CD14-positive monocyte (primary cell): ENCODE measurements at regions not wholly inside any gene's neighbourhood (a gene's known extent, or its start where the extent isn't known, plus 50 kb on each side); places are given as distances from the start of the nearest gene placed in this dataset.
A peak's percentile ranks its signal among the peaks of the same experiment; 100 is the strongest.
"Not testable (repeated sequence)": the region's sequence is repeated elsewhere in the genome, so short reads cannot be mapped to it uniquely, and the experiment has no call there.

Source experiments
- DNase-seq, 3 donors: peaks; one replicate each; pipeline ENCODE4 v3.0.0-alpha.2; 2011 to 2022
- H2AFZ ChIP-seq: 2 replicates; pipeline ENCODE4 v1.6.0; 2012; ENCODE audit warnings: mild to moderate bottlenecking, low read depth, low read length, inconsistent platforms; ENCODE audit not compliant: insufficient read depth, poor library complexity, severe bottlenecking
- H3K27ac ChIP-seq, 2 donors: 1 replicate in 1 of 2; 2 replicates in 1 of 2; pipeline ENCODE4 v1.5.1; 2012 to 2013; ENCODE audit warnings: low read length in 2 of 2, control low read depth in 1 of 2, inconsistent platforms in 1 of 2, low read depth in 1 of 2, mild to moderate bottlenecking in 1 of 2
- H3K27me3 ChIP-seq, 2 donors: one replicate each; pipeline versions ENCODE4 v1.6.0 to v1.6.1; 2011 to 2013; ENCODE audit warnings: low read length in 2 of 2; ENCODE audit not compliant: control insufficient read depth in 2 of 2, insufficient read depth in 2 of 2
- H3K36me3 ChIP-seq, 2 donors: replicated peaks in 1 of 2; 1 replicate in 1 of 2; 2 replicates in 1 of 2; pipeline versions ENCODE4 v1.5.1 to v1.6.1; 2012 to 2013; ENCODE audit warnings: low read length in 2 of 2, control low read depth in 1 of 2, inconsistent platforms in 1 of 2, mild to moderate bottlenecking in 1 of 2; ENCODE audit not compliant: insufficient read depth in 2 of 2, control insufficient read depth in 1 of 2
- H3K4me1 ChIP-seq, 2 donors: 1 replicate in 1 of 2; 2 replicates in 1 of 2; pipeline versions ENCODE4 v1.5.1 to v1.6.1; 2012 to 2013; ENCODE audit warnings: low read length in 2 of 2, control low read depth in 1 of 2, inconsistent platforms in 1 of 2, mild to moderate bottlenecking in 1 of 2, moderate library complexity in 1 of 2; ENCODE audit not compliant: insufficient read depth in 2 of 2, control insufficient read depth in 1 of 2
- H3K4me2 ChIP-seq: replicated peaks from 2 replicates; pipeline ENCODE3; 2012; ENCODE audit warnings: low read length, moderate library complexity, mild to moderate bottlenecking; ENCODE audit not compliant: poor library complexity, severe bottlenecking; ENCODE audit errors: extremely low read depth
- H3K4me3 ChIP-seq, 3 experiments: fragments of 200-600 bp in 1 of 3; sonication (generic) in 1 of 3; replicated peaks in 1 of 3; 1 replicate in 2 of 3; 2 replicates in 1 of 3; pipeline ENCODE4 v1.5.1; 2011 to 2013; ENCODE audit warnings: low read length in 3 of 3, mild to moderate bottlenecking in 3 of 3, control low read depth in 2 of 3, low read depth in 2 of 3, inconsistent platforms in 1 of 3, moderate library complexity in 1 of 3
- H3K79me2 ChIP-seq: 2 replicates; pipeline ENCODE4 v1.6.0; 2012; ENCODE audit warnings: mild to moderate bottlenecking, control low read depth, inconsistent platforms, low read length, moderate library complexity; ENCODE audit not compliant: insufficient read depth
- H3K9ac ChIP-seq: 2 replicates; pipeline ENCODE4 v1.6.0; 2017; ENCODE audit warnings: low read length, mild to moderate bottlenecking; ENCODE audit not compliant: insufficient read depth, poor library complexity, severe bottlenecking
- H3K9me3 ChIP-seq, 2 donors: replicated peaks in 1 of 2; 1 replicate in 1 of 2; 2 replicates in 1 of 2; pipeline versions ENCODE4 v1.5.1 to v1.6.1; 2012 to 2013; ENCODE audit warnings: low read length in 2 of 2, control low read depth in 1 of 2; ENCODE audit not compliant: control insufficient read depth in 1 of 2, insufficient read depth in 1 of 2
- H4K20me1 ChIP-seq: 2 replicates; pipeline ENCODE4 v1.6.0; 2012; ENCODE audit warnings: mild to moderate bottlenecking, low read length, control low read depth, moderate library complexity; ENCODE audit not compliant: insufficient read depth
- H3K27ac Mint-ChIP-seq, 7 donors: one replicate each; pipeline ENCODE4 v1.8.0; 2020; ENCODE audit warnings: mild to moderate bottlenecking in 7 of 7, mixed read lengths in 7 of 7, moderate library complexity in 6 of 7, inconsistent platforms in 2 of 7
- H3K27me3 Mint-ChIP-seq, 3 donors: one replicate each; pipeline ENCODE4 v1.8.0; 2021 to 2022; ENCODE audit warnings: low read depth in 3 of 3, mild to moderate bottlenecking in 3 of 3, mixed read lengths in 3 of 3, moderate library complexity in 3 of 3, inconsistent platforms in 1 of 3
- H3K36me3 Mint-ChIP-seq, 2 donors: one replicate each; pipeline ENCODE4 v1.8.0; 2020; ENCODE audit warnings: mixed read lengths in 2 of 2, inconsistent platforms in 1 of 2, mild to moderate bottlenecking in 1 of 2
- H3K4me1 Mint-ChIP-seq: one replicate; pipeline ENCODE4 v1.8.0; 2020; ENCODE audit warnings: mild to moderate bottlenecking, mixed read lengths
- H3K4me3 Mint-ChIP-seq, 2 donors: one replicate each; pipeline ENCODE4 v1.8.0; 2020; ENCODE audit warnings: mild to moderate bottlenecking in 2 of 2, mixed read lengths in 2 of 2, moderate library complexity in 1 of 2
- H3K9me3 Mint-ChIP-seq, 7 donors: one replicate each; pipeline ENCODE4 v1.8.0; 2020 to 2022; ENCODE audit warnings: mixed read lengths in 7 of 7, mild to moderate bottlenecking in 6 of 7, moderate library complexity in 6 of 7, inconsistent platforms in 2 of 7
- WGBS: methylation state at CpG from one replicate; pipeline ENCODE4 v1.1.5; 2013; ENCODE audit warnings: missing lambda C conversion rate; ENCODE audit not compliant: insufficient coverage; 5-methylcytosine and 5-hydroxymethylcytosine counted together
- intact Hi-C, 2 donors: fragments of 100-400 bp; cut with micrococcal nuclease; formaldehyde crosslinking; loops; one replicate each; pipeline versions ENCODE4 v1.15.0 to v1.15.1; 2023

GRCh38 chr14:19163891-19164290, 196.7 kb downstream of the POTEM start:
- H3K36me3 Mint-ChIP-seq, H4K20me1 ChIP-seq, H3K27me3 Mint-ChIP-seq, H3K27ac ChIP-seq, H3K4me3 ChIP-seq, H3K79me2 ChIP-seq, H3K4me1 ChIP-seq, H2AFZ ChIP-seq, intact Hi-C loops, H3K4me1 Mint-ChIP-seq, H3K9ac ChIP-seq, DNase-seq, H3K27me3 ChIP-seq, H3K27ac Mint-ChIP-seq, H3K36me3 ChIP-seq, H3K4me3 Mint-ChIP-seq, H3K4me2 ChIP-seq: not testable (repeated sequence)
- H3K9me3 Mint-ChIP-seq = peaks cover 9 to 40% (median 24%) of the 10 kb centered on the region in 7 donors
- WGBS = 77% methylated on average over 2 of the region's 2 CpGs
- peaks cover 15 to 44% of the 10 kb centered on the region in 2 donors for H3K9me3 ChIP-seq

- H4K20me1 ChIP-seq, H3K4me3 Mint-ChIP-seq, H3K9ac ChIP-seq, H3K4me3 ChIP-seq, H3K79me2 ChIP-seq, H3K4me2 ChIP-seq, H3K36me3 ChIP-seq, H3K4me1 Mint-ChIP-seq, H3K27ac Mint-ChIP-seq, intact Hi-C loops, DNase-seq, H3K4me1 ChIP-seq, H3K36me3 Mint-ChIP-seq, H3K27ac ChIP-seq, H3K27me3 ChIP-seq, H2AFZ ChIP-seq, H3K27me3 Mint-ChIP-seq: not testable (repeated sequence)
- peaks cover 9 to 40% (median 27%) of the 10 kb centered on the region in 7 donors for H3K9me3 Mint-ChIP-seq
- H3K9me3 ChIP-seq = peaks cover 15 to 44% of the 10 kb centered on the region in 2 donors
- no CpG with 5 or more reads among the region's 1 CpG for WGBS
These were observed 197.2 kb downstream of the POTEM start for GRCh38 chr14:19164426-19164825.

- H3K36me3 ChIP-seq, H3K4me1 Mint-ChIP-seq, H3K27me3 ChIP-seq, intact Hi-C loops, H3K27ac Mint-ChIP-seq, H3K36me3 Mint-ChIP-seq, H4K20me1 ChIP-seq, H3K4me1 ChIP-seq, H3K79me2 ChIP-seq, H3K27ac ChIP-seq, H3K27me3 Mint-ChIP-seq, H3K4me2 ChIP-seq, H3K4me3 Mint-ChIP-seq, H2AFZ ChIP-seq, H3K4me3 ChIP-seq, DNase-seq, H3K9ac ChIP-seq: not testable (repeated sequence)
- peaks cover 14 to 44% (median 29%) of the 10 kb centered on the region in 7 donors for H3K9me3 Mint-ChIP-seq
- H3K9me3 ChIP-seq = peaks cover 15 to 47% of the 10 kb centered on the region in 2 donors
- WGBS = 90% methylated on average over 2 of the region's 3 CpGs
These were observed 198.8 kb downstream of the POTEM start for GRCh38 chr14:19166056-19166455.

- H3K27me3 Mint-ChIP-seq, H3K79me2 ChIP-seq, H2AFZ ChIP-seq, H3K4me1 Mint-ChIP-seq, H3K4me2 ChIP-seq, H3K27me3 ChIP-seq, H3K27ac ChIP-seq, intact Hi-C loops, H3K27ac Mint-ChIP-seq, H3K4me3 Mint-ChIP-seq, H3K4me3 ChIP-seq, H3K4me1 ChIP-seq, H3K9ac ChIP-seq, H3K36me3 ChIP-seq, H3K36me3 Mint-ChIP-seq, H4K20me1 ChIP-seq: not testable (repeated sequence)
- peaks cover 11 to 35% (median 23%) of the 10 kb centered on the region in 7 donors for H3K9me3 Mint-ChIP-seq
- DNase-seq = peak in 1 of 3 donors; percentile 1
- peaks cover 9 to 35% of the 10 kb centered on the region in 2 donors for H3K9me3 ChIP-seq
- WGBS = 94% methylated on average over 8 of the region's 8 CpGs
These were observed 200.4 kb downstream of the POTEM start for GRCh38 chr14:19167454-19168190.
